Activated CD4-positive, CD25-positive, alpha-beta regulatory T cell treated with anti-CD3 and anti-CD28 coated beads, Interleukin-2, amount 50 U/mL, for 16 hours (primary cell): ENCODE measurements at regions not wholly inside any gene's neighbourhood (a gene's known extent, or its start where the extent isn't known, plus 50 kb on each side); places are given as distances from the start of the nearest gene placed in this dataset.

Experiments used
- DNase-seq: peaks from one replicate; pipeline ENCODE4 v3.0.0-alpha.2; 2020; ENCODE audit warnings: low read depth, low spot score

DNA sequence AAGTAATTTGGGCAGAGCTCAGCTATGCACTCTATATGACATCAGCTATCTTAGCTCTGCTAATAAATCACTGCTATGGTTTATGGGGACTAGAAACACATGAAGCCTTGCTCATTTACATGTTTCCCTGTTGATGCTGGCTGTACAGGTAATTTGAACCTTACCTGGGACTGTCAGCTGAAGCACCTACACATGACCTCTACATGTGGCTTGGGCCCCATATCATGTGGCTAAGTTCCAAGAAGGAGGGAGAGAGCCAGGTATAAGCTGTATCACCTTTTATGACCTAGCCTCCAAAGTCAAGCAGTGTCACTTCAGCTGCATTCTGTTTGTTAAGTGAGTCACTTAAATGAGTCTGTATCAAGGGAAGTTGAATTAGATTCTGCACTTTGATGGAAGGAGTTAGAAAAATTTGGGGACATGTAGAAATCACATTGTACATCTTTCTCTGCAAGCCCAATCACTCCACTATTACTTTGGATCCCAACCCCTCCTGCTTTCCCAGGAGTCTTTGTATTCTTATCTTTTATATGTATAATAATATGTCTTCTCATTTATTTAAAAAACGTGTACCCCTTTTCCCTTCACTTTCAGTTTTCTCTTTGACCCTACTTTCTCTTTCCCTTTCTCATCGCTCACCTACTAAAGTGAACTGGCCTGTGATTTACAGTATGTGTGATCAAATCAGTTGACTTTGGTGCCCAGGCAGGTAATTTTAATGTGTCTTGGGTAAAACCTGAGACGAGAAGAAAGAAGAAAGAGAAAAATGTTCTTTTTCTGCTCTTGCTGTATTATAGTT, 53.4 kb upstream of the PRKACB start:
- DNase-seq = no peak

DNA sequence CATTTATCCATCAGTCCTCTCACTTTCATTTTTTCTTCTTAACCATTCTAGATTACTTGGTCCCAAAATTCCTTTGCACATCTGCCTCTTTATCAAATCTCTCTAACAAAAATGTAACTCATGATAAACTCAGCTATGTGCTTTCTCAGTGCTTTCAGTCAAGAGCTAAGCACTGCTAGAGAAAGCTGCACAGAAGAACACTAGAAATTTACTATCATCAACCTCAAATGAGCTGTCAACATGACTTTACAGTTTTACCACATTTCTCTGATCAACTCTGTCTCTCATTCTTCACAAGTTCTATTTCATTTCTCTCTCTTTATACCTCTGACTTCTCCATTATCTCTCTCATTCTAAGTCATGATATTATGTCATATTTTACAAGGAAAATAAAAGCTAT, 54.2 kb upstream of the PRKACB start:
- DNase-seq = no peak

DNA sequence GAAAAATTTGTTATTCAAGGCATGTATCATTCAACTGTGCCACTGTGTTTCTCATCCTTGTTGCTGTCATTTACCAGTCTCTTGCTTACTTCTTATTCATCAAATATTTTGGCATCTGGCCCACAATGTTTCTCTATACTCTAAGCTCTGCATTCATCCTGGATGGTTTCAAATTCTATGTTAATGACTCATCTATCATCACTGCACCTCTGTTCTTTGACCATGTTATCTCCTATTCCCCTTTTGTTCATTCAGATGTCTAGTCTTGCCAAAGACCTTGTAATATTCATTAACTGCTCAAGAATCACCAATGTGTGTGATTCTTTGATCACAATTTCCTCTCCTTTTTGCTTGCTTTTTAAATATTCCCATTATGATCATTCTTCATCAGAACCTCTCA, 54.6 kb upstream of the PRKACB start:
- no peak for DNase-seq

DNA sequence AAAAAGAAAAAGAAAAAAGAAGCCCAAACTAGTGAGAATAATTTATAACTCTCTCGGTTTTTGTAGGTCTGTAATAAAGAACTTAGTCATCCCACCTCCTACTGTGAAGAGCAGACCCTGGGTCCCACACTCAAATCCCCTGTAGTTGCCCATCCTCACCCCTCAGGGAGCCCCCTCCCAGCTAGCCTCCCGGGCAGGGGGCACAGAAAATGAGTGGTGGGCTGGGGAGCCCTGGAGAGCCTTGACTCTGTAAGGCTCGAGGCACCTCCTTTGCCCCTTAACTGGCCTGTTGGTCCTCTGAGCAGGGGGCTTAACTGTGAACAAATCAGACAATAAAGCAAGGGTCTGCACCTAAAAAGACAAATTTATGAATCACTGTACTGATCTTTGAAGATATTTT, 57.5 kb upstream of the PRKACB start:
- no peak for DNase-seq

DNA sequence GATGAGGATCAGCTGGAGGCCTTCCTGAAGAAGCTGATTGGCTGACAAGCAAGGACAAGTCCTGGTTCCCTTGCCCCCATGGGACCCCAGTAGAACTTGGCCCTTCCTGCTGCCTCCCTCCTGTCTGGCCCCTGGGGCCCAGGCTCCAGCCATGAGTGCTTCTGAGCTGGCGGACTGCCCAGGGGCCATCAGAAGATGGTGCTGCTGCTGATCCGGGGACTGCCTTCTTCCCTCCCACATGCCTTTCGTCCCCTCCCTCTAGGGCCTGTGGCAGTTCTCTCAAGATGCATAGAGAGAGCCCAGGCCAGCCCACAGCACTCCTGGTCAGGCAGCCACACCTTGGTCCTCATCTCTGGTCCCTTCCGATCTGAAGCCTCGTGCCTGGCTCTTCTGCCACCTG, 57.9 kb upstream of the PRKACB start:
- DNase-seq = no peak

DNA sequence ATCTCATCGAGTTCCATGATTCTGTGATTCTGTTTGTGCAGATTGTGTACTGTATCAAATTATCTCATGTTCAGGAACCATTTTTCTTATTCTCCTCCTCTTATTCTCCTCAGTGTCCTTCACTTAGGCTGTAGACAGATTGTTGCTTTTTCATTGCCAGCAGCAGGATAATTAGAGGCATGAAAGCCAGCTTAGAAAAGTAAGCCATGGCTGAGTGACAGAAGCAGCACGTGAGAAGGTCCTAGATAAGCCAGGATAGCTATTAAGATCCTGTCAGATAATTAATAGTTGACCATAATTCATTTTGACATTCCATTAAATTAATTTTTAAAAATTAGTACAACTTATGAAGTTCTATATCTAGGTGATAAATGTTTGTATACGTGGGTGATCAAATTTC, 60.8 kb upstream of the PRKACB start:
- DNase-seq = no peak

DNA sequence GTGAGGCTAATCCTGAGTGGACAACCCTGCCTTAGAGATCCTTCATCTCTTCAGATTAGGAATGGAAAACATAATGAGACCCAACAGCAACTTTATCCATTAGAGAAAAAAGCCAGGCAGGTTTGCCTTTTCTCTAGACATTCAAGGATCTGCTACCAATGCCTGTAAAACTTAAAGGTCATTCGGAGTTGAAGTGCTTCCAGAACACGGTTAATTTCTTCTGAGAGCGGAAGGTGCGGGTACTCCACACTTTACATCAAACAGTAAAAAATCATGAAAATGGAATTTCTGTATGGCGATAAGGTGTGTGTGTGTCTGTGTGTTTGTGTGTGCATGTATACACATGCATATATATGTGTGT, 65.2 kb upstream of the PRKACB start:
- no peak for DNase-seq

DNA sequence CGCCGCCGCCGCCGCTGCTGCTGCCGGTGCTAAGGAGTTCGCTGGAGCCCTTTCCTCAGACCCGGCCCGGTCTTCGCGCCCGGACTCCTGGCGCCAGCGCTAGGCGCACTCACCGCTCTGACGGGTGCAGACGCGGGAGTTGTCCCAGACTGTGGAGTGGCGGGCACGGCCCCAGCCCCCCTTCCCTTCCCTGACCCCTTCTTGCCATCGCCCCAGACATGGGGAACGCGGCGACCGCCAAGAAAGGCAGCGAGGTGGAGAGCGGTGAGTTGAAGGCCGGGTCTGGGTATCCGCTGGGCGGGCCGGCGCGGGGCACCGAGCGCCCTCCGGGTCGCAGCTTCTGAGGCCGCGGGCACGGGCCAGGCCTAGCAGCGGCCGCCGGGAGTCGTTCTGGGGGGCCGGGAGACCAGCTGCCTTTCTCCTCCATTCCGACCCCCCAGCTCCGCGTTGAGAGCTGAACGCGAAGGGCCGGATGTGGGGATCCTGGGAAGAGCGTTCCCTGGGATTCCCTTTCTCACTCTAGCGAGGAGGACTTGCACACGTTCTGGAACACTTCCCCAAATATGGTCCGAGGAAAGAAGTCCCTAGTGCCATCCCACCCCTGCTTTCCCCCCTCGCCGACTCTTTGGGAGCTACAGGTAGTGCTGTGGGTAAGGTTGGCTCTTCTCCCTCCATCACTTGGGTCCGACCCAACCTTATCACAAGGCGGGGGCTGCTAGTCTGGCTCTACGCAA, 65.8 kb upstream of the PRKACB start:
- no peak for DNase-seq

DNA sequence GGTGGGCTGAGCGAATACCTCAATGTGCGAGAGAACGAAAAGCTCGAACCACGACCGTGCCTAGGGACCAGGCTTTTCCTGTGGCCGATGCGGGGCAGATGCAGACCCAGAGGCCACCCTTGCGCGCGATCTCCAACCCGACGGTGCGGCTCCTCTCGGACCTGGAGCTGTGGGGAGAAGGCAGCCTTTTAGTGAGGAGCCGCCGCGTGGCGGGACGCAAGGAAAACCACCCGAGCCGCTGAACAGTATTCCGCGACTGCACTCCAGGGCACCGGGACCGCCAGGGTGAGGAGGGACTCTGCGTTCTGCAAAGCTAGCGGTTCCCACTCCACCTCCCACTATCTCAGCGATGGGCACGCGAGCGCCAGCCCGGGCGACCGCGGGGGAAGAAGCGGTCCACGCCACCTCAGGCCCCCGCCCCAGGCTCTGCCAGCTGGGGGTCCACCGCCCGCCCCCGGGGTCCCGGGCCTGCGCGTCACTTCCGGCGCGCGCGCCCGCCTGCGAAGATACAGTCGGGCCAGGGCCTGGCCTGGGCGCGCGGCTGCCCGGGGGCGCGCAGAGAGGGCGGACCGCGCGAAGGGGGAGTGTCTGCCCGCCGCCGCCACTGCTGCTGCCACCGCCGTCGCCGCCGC, 66.5 kb upstream of the PRKACB start:
- DNase-seq = peak; percentile 25

DNA sequence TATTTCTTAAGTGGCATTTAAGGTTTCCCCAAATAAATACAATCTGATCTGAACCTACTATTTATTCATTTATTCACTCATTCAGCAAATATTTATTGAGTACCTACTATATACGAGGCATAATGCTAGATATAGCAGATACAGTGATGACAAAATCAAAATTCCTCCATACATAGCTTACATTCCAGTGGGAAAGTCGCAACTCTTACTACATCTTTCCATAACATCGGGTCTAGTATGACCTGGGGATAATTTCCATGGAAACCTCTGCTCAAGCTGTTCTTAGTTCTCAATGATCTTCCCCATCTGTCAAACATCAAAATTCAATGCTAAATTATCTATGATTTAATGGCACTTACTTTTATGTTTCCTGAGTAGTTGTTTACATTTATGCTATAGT, 70.8 kb upstream of the PRKACB start:
- no peak for DNase-seq

DNA sequence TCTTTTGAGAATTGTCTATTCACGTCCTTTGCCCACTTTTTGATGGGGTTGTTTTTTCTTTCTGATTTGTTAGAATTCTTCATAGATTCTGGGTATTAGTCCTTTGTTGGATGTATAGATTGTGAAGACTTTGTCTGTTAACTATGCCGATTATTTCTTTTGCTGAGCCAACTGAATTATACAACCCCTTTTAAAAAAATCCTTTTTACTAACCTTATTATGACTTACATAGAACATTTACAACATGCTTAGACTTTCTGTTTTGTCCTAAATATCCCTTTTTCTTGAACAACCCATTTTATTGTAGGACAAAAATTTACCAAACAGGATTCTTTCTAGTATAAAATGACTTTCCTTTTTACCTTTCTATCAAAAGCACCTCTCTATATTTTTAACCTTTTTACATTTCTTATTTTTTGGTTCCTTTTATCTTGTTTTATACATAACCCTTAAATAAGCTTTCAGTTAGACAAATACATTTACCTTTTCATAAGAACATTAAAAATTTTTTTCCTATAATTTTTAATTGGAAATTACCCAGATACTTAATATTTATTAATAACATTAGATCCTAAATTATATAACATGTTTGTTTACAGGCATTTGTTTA, 70.4 kb upstream of the TTLL7 start:
- no peak for DNase-seq

DNA sequence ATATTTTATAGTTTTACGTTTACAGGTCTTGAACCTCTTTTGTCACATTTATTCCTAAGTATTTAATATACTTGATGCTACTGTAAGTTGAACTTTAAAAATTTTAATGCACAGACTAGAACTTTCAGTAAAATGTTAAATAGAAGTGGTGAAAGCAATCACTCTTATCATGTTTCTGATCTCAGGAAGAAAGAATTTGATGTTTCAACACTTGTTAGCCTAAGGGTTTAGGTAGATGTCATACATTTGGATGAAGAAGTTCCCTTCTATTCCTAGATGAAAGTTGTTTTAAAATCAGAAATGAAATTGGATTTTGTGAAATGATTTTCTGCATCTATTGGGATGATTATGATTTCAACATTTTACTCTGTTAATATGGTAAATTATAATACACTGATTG, 63.6 kb upstream of the TTLL7 start:
- DNase-seq = no peak

DNA sequence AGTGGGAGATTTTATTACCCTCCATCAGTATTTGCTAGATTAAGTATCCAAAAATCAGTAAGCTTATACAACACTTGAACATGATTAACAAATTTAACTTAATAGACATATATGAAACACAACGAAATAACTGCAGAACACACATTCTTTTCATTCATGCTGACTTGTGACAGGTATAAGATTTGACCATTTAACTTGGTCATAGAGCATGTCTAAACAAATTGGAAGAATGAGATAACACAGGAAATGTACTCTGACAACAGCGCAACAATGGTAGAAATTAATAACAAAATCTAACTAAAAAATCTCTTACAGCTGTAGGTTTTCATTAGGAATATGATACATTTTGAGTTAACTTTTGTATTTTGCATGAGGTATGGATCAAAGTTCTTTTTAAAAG, 62.4 kb upstream of the TTLL7 start:
- no peak for DNase-seq

DNA sequence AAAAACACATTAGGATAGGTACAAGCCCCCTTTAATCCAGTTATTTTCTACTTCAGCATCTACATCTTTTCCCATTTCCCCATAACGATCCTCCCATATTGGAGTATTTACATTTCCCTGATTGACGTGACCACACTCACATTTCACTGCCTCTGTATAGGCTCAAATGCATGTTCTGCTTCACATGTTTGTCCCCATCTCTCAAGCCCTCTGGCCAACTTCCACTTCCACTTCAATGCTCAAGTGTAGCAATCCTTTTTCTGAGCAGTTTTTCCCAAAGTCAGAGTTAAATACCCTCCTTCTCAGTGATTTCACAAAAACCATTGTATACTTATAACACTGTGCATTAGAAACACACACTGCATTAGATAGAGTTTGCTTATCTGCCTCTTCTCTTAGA, 61.8 kb upstream of the TTLL7 start:
- no peak for DNase-seq

DNA sequence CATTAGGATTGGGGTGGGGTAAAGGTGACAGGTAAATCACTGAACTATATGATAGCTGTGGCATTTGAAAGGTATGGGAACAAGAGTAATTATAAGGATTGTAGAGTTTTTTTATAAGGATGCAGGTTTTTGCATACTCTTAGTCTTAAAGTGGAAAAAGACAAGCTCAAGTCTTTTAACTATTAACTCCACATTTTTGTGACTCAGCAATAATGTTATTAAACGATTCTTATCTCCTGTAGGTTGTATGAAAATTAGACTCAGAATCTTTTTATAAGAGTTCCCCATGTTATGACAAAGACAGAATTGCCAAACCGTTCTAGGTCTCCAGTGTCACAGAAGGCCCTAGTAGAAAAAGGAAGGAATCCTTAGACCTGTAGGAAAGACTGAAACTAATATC, 49.9 kb upstream of the TTLL7 start:
- DNase-seq = no peak
